Liver (tissue), 7 donors: ENCODE measurements at regions not wholly inside any gene's neighbourhood (a gene's known extent, or its start where the extent isn't known, plus 50 kb on each side); places are given as distances from the start of the nearest gene placed in this dataset.
A peak's percentile ranks its signal among the peaks of the same experiment; 100 is the strongest.

ENCODE experiments used
- DNase-seq: peaks from one replicate; pipeline ENCODE4 v3.0.0-alpha.2; 2017; ENCODE audit warnings: low spot score
- H3K27ac ChIP-seq, 2 donors: one replicate each; pipeline ENCODE4 v1.7.0; 2013; ENCODE audit warnings: inconsistent platforms in 2 of 2, low read length in 2 of 2, control low read depth in 1 of 2, low read depth in 1 of 2, mild to moderate bottlenecking in 1 of 2
- H3K27me3 ChIP-seq, 4 donors: one replicate each; pipeline versions ENCODE4 v1.6.1 to v1.7.0; 2013; ENCODE audit warnings: low read length in 3 of 4, inconsistent platforms in 1 of 4, mild to moderate bottlenecking in 1 of 4, moderate library complexity in 1 of 4; ENCODE audit not compliant: control insufficient read depth in 4 of 4, insufficient read depth in 4 of 4
- H3K36me3 ChIP-seq, 4 donors: one replicate each; pipeline versions ENCODE4 v1.6.1 to v1.7.0; 2013; ENCODE audit warnings: low read length in 3 of 4, mild to moderate bottlenecking in 3 of 4, low read depth in 1 of 4, moderate library complexity in 1 of 4; ENCODE audit not compliant: control insufficient read depth in 4 of 4, insufficient read depth in 3 of 4
- H3K4me1 ChIP-seq, 4 donors: one replicate each; pipeline versions ENCODE4 v1.6.1 to v1.7.0; 2013; ENCODE audit warnings: low read length in 3 of 4, mild to moderate bottlenecking in 3 of 4, moderate library complexity in 1 of 4; ENCODE audit not compliant: control insufficient read depth in 4 of 4, insufficient read depth in 4 of 4
- H3K4me3 ChIP-seq, 3 donors: one replicate each; pipeline versions ENCODE4 v1.6.1 to v1.7.0; 2013; ENCODE audit warnings: low read length in 3 of 3, control low read depth in 1 of 3, low read depth in 1 of 3, mild to moderate bottlenecking in 1 of 3
- H3K9ac ChIP-seq, 2 donors: one replicate each; pipeline ENCODE4 v1.7.0; 2013; ENCODE audit warnings: low read length in 2 of 2, mild to moderate bottlenecking in 2 of 2, moderate library complexity in 2 of 2, control low read depth in 1 of 2, low read depth in 1 of 2
- H3K9me3 ChIP-seq, 4 donors: one replicate each; pipeline versions ENCODE4 v1.6.1 to v1.7.0; 2013; ENCODE audit warnings: low read length in 3 of 4; ENCODE audit not compliant: control insufficient read depth in 4 of 4
- ATF3 ChIP-seq: IDR thresholded peaks from 2 replicates; pipeline ENCODE4 v1.6.1; 2016; ENCODE audit warnings: antibody characterized with exemption
- FOXA1 ChIP-seq: IDR thresholded peaks from 2 replicates; pipeline ENCODE4 v1.6.1; 2016; ENCODE audit warnings: antibody characterized with exemption
- FOXA2 ChIP-seq: IDR thresholded peaks from 2 replicates; pipeline ENCODE4 v1.6.1; 2016; ENCODE audit warnings: antibody characterized with exemption
- GABPA ChIP-seq, 2 donors: IDR thresholded peaks in 1 of 2; conservative IDR thresholded peaks in 1 of 2; 2 replicates each; pipeline ENCODE4 v1.6.1; 2016; ENCODE audit warnings: antibody characterized with exemption in 2 of 2, mild to moderate bottlenecking in 1 of 2, moderate library complexity in 1 of 2
- HNF4A ChIP-seq, 2 donors: conservative IDR thresholded peaks; 2 replicates each; pipeline ENCODE4 v1.6.1; 2016; ENCODE audit warnings: antibody characterized with exemption in 2 of 2, mild to moderate bottlenecking in 2 of 2
- JUND ChIP-seq, 2 donors: IDR thresholded peaks; 2 replicates each; pipeline ENCODE4 v1.6.1; 2016; ENCODE audit warnings: antibody characterized with exemption in 2 of 2
- RAD21 ChIP-seq, 2 donors: IDR thresholded peaks; 2 replicates each; pipeline ENCODE4 v1.6.1; 2016; ENCODE audit warnings: antibody characterized with exemption in 2 of 2, mild to moderate bottlenecking in 2 of 2
- REST ChIP-seq: IDR thresholded peaks from 2 replicates; pipeline ENCODE4 v1.6.1; 2016; ENCODE audit warnings: antibody characterized with exemption, mild to moderate bottlenecking
- RXRA ChIP-seq, 2 donors: IDR thresholded peaks; 2 replicates each; pipeline ENCODE4 v1.6.1; 2017 to 2018; ENCODE audit warnings: antibody characterized with exemption in 2 of 2, mild to moderate bottlenecking in 1 of 2
- ZBTB33 ChIP-seq: IDR thresholded peaks from 2 replicates; pipeline ENCODE4 v1.6.1; 2016; ENCODE audit warnings: antibody characterized with exemption
- WGBS: extraction: QIAGEN DNeasy Blood & Tissue Kit; methylation state at CpG from one replicate; pipeline ENCODE4 v1.1.7; 2013; 5-methylcytosine and 5-hydroxymethylcytosine counted together
- donor health status: healthy.
- donor health status: healthy.
- donor health status: healthy.
- donor health status: healthy.

- no peak overlapping the region for H3K9ac ChIP-seq
- H3K4me1 ChIP-seq: no peaks in the 10 kb centered on the region
- H3K4me3 ChIP-seq: no peak overlapping the region
- 86% methylated on average over 17 of the region's 17 CpGs for WGBS
- no peak for TF ChIP-seq FOXA1
- no peak for TF ChIP-seq RAD21 (IDR thresholded peaks at IDR 0.05)
- peak in 1 of 2 donors; percentile 47 for TF ChIP-seq RXRA (IDR thresholded peaks at IDR 0.05)
- no peak for TF ChIP-seq REST
- no peak for TF ChIP-seq HNF4A (conservative IDR thresholded peaks at IDR 0.05)
- no peak for TF ChIP-seq FOXA2
- H3K9me3 ChIP-seq: no peaks in the 10 kb centered on the region
- H3K27ac ChIP-seq: no peak overlapping the region
- H3K27me3 ChIP-seq: no peaks in the 10 kb centered on the region
- no peaks in the 10 kb centered on the region for H3K36me3 ChIP-seq
- no peak for DNase-seq
These were observed 212.6 kb downstream of the ACKR3 start for GRCh38 chr2:236781933-236782816.

GRCh38 chr2:236782938-236783337 is 213.3 kb downstream of the ACKR3 start:
- no peak for DNase-seq
- H3K27ac ChIP-seq: no peak overlapping the region
- TF ChIP-seq ATF3: peak; percentile 66
- TF ChIP-seq RXRA (IDR thresholded peaks at IDR 0.05): peak in 1 of 2 donors; percentile 55
- peak in 1 of 2 donors; percentile 89 for TF ChIP-seq JUND (IDR thresholded peaks at IDR 0.05)
- TF ChIP-seq RAD21 (IDR thresholded peaks at IDR 0.05): peak in 1 of 2 donors; percentile 54
- TF ChIP-seq HNF4A (conservative IDR thresholded peaks at IDR 0.05): peak in 1 of 2 donors; percentile 50
- TF ChIP-seq ZBTB33: no peak
- no peak for TF ChIP-seq FOXA1
- H3K4me3 ChIP-seq: no peak overlapping the region
- no peaks in the 10 kb centered on the region for H3K27me3 ChIP-seq
- no peaks in the 10 kb centered on the region for H3K9me3 ChIP-seq
- H3K9ac ChIP-seq: no peak overlapping the region
- H3K4me1 ChIP-seq: no peaks in the 10 kb centered on the region
- no peaks in the 10 kb centered on the region for H3K36me3 ChIP-seq
- WGBS: 60% methylated on average over 5 of the region's 5 CpGs

GRCh38 chr2:236783417-236784020 is 213.9 kb downstream of the ACKR3 start:
- no peak overlapping the region for H3K4me3 ChIP-seq
- no peaks in the 10 kb centered on the region for H3K27me3 ChIP-seq
- TF ChIP-seq FOXA2: no peak
- TF ChIP-seq GABPA (IDR thresholded peaks at IDR 0.05 in 1 of 2, conservative IDR thresholded peaks at IDR 0.05 in 1 of 2): no peak
- no peak for TF ChIP-seq RXRA (IDR thresholded peaks at IDR 0.05)
- no peak overlapping the region for H3K9ac ChIP-seq
- H3K27ac ChIP-seq: no peak overlapping the region
- WGBS: 93% methylated on average over 6 of the region's 6 CpGs
- H3K36me3 ChIP-seq: no peaks in the 10 kb centered on the region
- no peaks in the 10 kb centered on the region for H3K9me3 ChIP-seq
- DNase-seq: no peak
- no peaks in the 10 kb centered on the region for H3K4me1 ChIP-seq
